BE2C (cell line): ENCODE measurements at regions not wholly inside any gene's neighbourhood (a gene's known extent, or its start where the extent isn't known, plus 50 kb on each side); places are given as distances from the start of the nearest gene placed in this dataset.

ENCODE experiments used
- DNase-seq: peaks from one replicate; pipeline ENCODE4 v3.0.0-alpha.2; 2020
- H3K27me3 ChIP-seq: fragments of 250-450 bp; sonication (Bioruptor Pico); 2 replicates; pipeline ENCODE4 v1.5.1; 2020; ENCODE audit warnings: mild to moderate bottlenecking
- H3K36me3 ChIP-seq: fragments of 250-450 bp; sonication (Bioruptor Pico); 2 replicates; pipeline ENCODE4 v1.5.1; 2020; ENCODE audit warnings: mild to moderate bottlenecking
- H3K4me1 ChIP-seq: fragments of 250-450 bp; sonication (Bioruptor Pico); 2 replicates; pipeline ENCODE4 v1.5.1; 2020
- H3K4me3 ChIP-seq: 2 replicates; pipeline ENCODE4 v1.5.1; 2011; ENCODE audit warnings: low read depth, low read length
- H3K9me3 ChIP-seq: fragments of 250-450 bp; sonication (Bioruptor Pico); 2 replicates; pipeline ENCODE4 v1.5.1; 2020
- CTCF ChIP-seq: IDR thresholded peaks from 2 replicates; pipeline ENCODE4 v1.5.1; 2012; ENCODE audit warnings: mild to moderate bottlenecking, low read depth, low read length

GRCh38 chr3:194283221-194284006 lies 67.7 kb downstream of the CPN2 start:
- no peaks in the 10 kb centered on the region for H3K27me3 ChIP-seq
- no peaks in the 10 kb centered on the region for H3K36me3 ChIP-seq
- no peak for DNase-seq
- peaks cover under 1% of the 10 kb centered on the region for H3K4me1 ChIP-seq
- no peak for TF ChIP-seq CTCF
- H3K9me3 ChIP-seq = no peaks in the 10 kb centered on the region
- no peak overlapping the region for H3K4me3 ChIP-seq

- no peak overlapping the region for H3K4me3 ChIP-seq
- no peak for TF ChIP-seq CTCF
- no peaks in the 10 kb centered on the region for H3K36me3 ChIP-seq
- no peaks in the 10 kb centered on the region; the same call in none of the 2 replicates for H3K4me1 ChIP-seq
- no peaks in the 10 kb centered on the region for H3K9me3 ChIP-seq
- DNase-seq = no peak
- no peaks in the 10 kb centered on the region for H3K27me3 ChIP-seq
These were observed 66.8 kb downstream of the CPN2 start for GRCh38 chr3:194284351-194284750.

GRCh38 chr3:194285024-194285849 lies 65.9 kb downstream of the CPN2 start:
- H3K4me1 ChIP-seq = no peaks in the 10 kb centered on the region; the same call in none of the 2 replicates
- no peak for DNase-seq
- H3K36me3 ChIP-seq = no peaks in the 10 kb centered on the region
- no peak overlapping the region for H3K4me3 ChIP-seq
- H3K9me3 ChIP-seq = no peaks in the 10 kb centered on the region
- H3K27me3 ChIP-seq = no peaks in the 10 kb centered on the region
- no peak for TF ChIP-seq CTCF

GRCh38 chr3:194285850-194286197 lies 65.3 kb downstream of the CPN2 start:
- Histone ChIP-seq H3K9me3 (no peaks in the 10 kb centered on the region), H3K4me1 (no peaks in the 10 kb centered on the region; the same call in none of the 2 replicates), H3K4me3 (no peak overlapping the region), H3K36me3 (no peaks in the 10 kb centered on the region), H3K27me3 (no peaks in the 10 kb centered on the region)
- no peak for DNase-seq
- no peak for TF ChIP-seq CTCF

GRCh38 chr3:194286375-194287146 lies 64.6 kb downstream of the CPN2 start:
- Histone ChIP-seq H3K36me3 (no peaks in the 10 kb centered on the region), H3K4me3 (no peak overlapping the region), H3K4me1 (no peaks in the 10 kb centered on the region; the same call in none of the 2 replicates), H3K27me3 (no peaks in the 10 kb centered on the region), H3K9me3 (no peaks in the 10 kb centered on the region)
- no peak for TF ChIP-seq CTCF
- DNase-seq = no peak
